HCT116 (cell line): ENCODE measurements at regions not wholly inside any gene's neighbourhood (a gene's known extent, or its start where the extent isn't known, plus 50 kb on each side); places are given as distances from the start of the nearest gene placed in this dataset.
A peak's percentile ranks its signal among the peaks of the same experiment; 100 is the strongest.

Experiments used
- ATAC-seq: fragments of 200-7000 bp; cut with Tn5 transposase; 2 replicates; pipeline ENCODE4 v1.9.1; 2020; ENCODE audit warnings: mild to moderate bottlenecking, moderate library complexity
- BruUV-seq: library from RNA; stranded (reverse); fragments of 400-500 nt; replicated peaks from 2 replicates; lab custom pipeline; 2021; lab: Mats Ljungman, UMichigan
- CTCF ChIA-PET: fragments of 300-600 bp; sonication (Branson Sonifier 250); formaldehyde crosslinking; loops from one replicate; lab custom pipeline; 2021; ENCODE audit warnings: antibody characterized with exemption; lab: Charles Lee
- POLR2A ChIA-PET: fragments of 300-600, 350-600 bp; sonication (Branson Sonifier 250); formaldehyde crosslinking; loops from one replicate; lab custom pipeline; 2021; ENCODE audit warnings: antibody characterized with exemption; lab: Charles Lee
- RAD21 ChIA-PET, 2 experiments: fragments of 300-600 bp; sonication (Branson Sonifier 250); formaldehyde crosslinking; loops; one replicate each; lab custom pipeline; 2023; ENCODE audit warnings: low total read pairs in 2 of 2; ENCODE audit not compliant: uncharacterized antibody in 2 of 2, unreplicated experiment in 2 of 2, low non-redundant PET in 1 of 2; lab: Charles Lee
- DNase-seq: peaks from one replicate; pipeline ENCODE4 v3.0.0-alpha.2; 2010; ENCODE audit warnings: low read depth, low spot score
- H2AFZ ChIP-seq: fragments of 200-600 bp; shearing (Covaris generic), sonication (generic); 2 replicates; pipeline ENCODE4 v1.6.1; 2017; ENCODE audit warnings: low read depth, mixed run types, mixed read lengths, antibody characterized with exemption, low read length; ENCODE audit not compliant: poor library complexity, severe bottlenecking
- H3K27ac ChIP-seq: 2 replicates; pipeline ENCODE4 v1.5.1; 2012; ENCODE audit warnings: low read depth, low read length
- H3K27me3 ChIP-seq: fragments of 200-600 bp; sonication (generic); 2 replicates; pipeline ENCODE4 v1.6.1; 2016; ENCODE audit warnings: mixed run types, low read length, mixed read lengths; ENCODE audit not compliant: insufficient read depth
- H3K36me3 ChIP-seq, 2 experiments: fragments of 200-500 bp in 1 of 2; fragments of 200-600 bp in 1 of 2; sonication (Bioruptor generic) in 1 of 2; sonication (generic) in 1 of 2; 2 replicates each; pipeline versions ENCODE4 v1.5.1 to v1.6.1; 2014 to 2016; ENCODE audit warnings: low read length in 2 of 2, inconsistent platforms in 1 of 2, mixed read lengths in 1 of 2, mixed run types in 1 of 2; ENCODE audit not compliant: insufficient read depth in 2 of 2, control insufficient read depth in 1 of 2
- H3K4me1 ChIP-seq, 2 experiments: fragments of 200-600 bp in 1 of 2; sonication (generic) in 1 of 2; 2 replicates each; pipeline versions ENCODE4 v1.5.1 to v1.6.1; 2012 to 2017; ENCODE audit warnings: low read length in 2 of 2, inconsistent platforms in 1 of 2, mild to moderate bottlenecking in 1 of 2, mixed read lengths in 1 of 2, mixed run types in 1 of 2, moderate library complexity in 1 of 2; ENCODE audit not compliant: insufficient read depth in 2 of 2, control insufficient read depth in 1 of 2
- H3K4me2 ChIP-seq: fragments of 200-600 bp; sonication (generic); 2 replicates; pipeline ENCODE4 v1.6.1; 2017; ENCODE audit warnings: mixed run types, low read length, mixed read lengths
- H3K4me3 ChIP-seq, 2 experiments: fragments of 200-600 bp in 1 of 2; sonication (generic) in 1 of 2; replicated peaks in 1 of 2; 2 replicates each; pipeline ENCODE4 v1.5.1; 2011 to 2016; ENCODE audit warnings: low read length in 2 of 2, control low read depth in 1 of 2, low read depth in 1 of 2, mild to moderate bottlenecking in 1 of 2, mixed read lengths in 1 of 2, mixed run types in 1 of 2
- H3K79me2 ChIP-seq: fragments of 200-600 bp; sonication (generic); 2 replicates; pipeline ENCODE4 v1.6.1; 2017; ENCODE audit warnings: mild to moderate bottlenecking, mixed run types, low read length, moderate library complexity, mixed read lengths; ENCODE audit not compliant: insufficient read depth
- H3K9ac ChIP-seq: fragments of 200-600 bp; sonication (generic); 2 replicates; pipeline ENCODE4 v1.6.1; 2016; ENCODE audit warnings: low read length, mixed read lengths
- H3K9me2 ChIP-seq: fragments of 200-600 bp; sonication (generic), shearing (Covaris generic); 2 replicates; pipeline ENCODE4 v1.6.1; 2017; ENCODE audit warnings: mixed run types, mild to moderate bottlenecking, moderate library complexity; ENCODE audit not compliant: insufficient read depth
- H3K9me3 ChIP-seq, 2 experiments: fragments of 200-500 bp in 1 of 2; fragments of 200-600 bp in 1 of 2; sonication (Bioruptor generic) in 1 of 2; sonication (generic) in 1 of 2; 2 replicates each; pipeline ENCODE4 v1.6.1; 2014 to 2017; ENCODE audit warnings: low read length in 2 of 2, mixed read lengths in 2 of 2, inconsistent platforms in 1 of 2, low read depth in 1 of 2, mild to moderate bottlenecking in 1 of 2, mixed run types in 1 of 2, moderate library complexity in 1 of 2; ENCODE audit not compliant: control insufficient read depth in 1 of 2, insufficient read depth in 1 of 2
- H4K20me1 ChIP-seq: fragments of 200-600 bp; sonication (generic), shearing (Covaris generic); 2 replicates; pipeline ENCODE4 v1.6.1; 2017; ENCODE audit warnings: mixed run types, mild to moderate bottlenecking, moderate library complexity; ENCODE audit not compliant: insufficient read depth
- ATF3 ChIP-seq: IDR thresholded peaks from 2 replicates; pipeline ENCODE4 v1.6.1; 2012
- CBX3 ChIP-seq: IDR thresholded peaks from 2 replicates; pipeline ENCODE4 v1.6.1; 2012; ENCODE audit warnings: low read depth
- CEBPB ChIP-seq: IDR thresholded peaks from 2 replicates; pipeline ENCODE4 v1.6.1; 2012; ENCODE audit warnings: low read depth
- EGR1 ChIP-seq: IDR thresholded peaks from 2 replicates; pipeline ENCODE4 v1.6.1; 2012; ENCODE audit warnings: low read depth
- ELF1 ChIP-seq: IDR thresholded peaks from 2 replicates; pipeline ENCODE4 v1.6.1; 2012; ENCODE audit warnings: low read depth, borderline replicate concordance
- EZH2 ChIP-seq: fragments of 200-600 bp; sonication (generic); IDR thresholded peaks from 2 replicates; pipeline ENCODE4 v1.6.1; 2017; ENCODE audit warnings: antibody characterized with exemption, mixed run types
- EZH2phosphoT487 ChIP-seq: fragments of 200-600 bp; IDR thresholded peaks from 2 replicates; pipeline ENCODE4 v1.6.1; 2018; ENCODE audit warnings: antibody characterized with exemption, borderline replicate concordance
- FOSL1 ChIP-seq: IDR thresholded peaks from 2 replicates; pipeline ENCODE4 v1.6.1; 2012; ENCODE audit warnings: low read depth
- MAX ChIP-seq: IDR thresholded peaks from 2 replicates; pipeline ENCODE4 v1.6.1; 2012
- POLR2A ChIP-seq: IDR thresholded peaks from 2 replicates; pipeline ENCODE4 v1.7.0; 2011; ENCODE audit warnings: borderline replicate concordance; ENCODE audit not compliant: insufficient read depth, insufficient read length; ENCODE audit errors: extremely low read depth
- POLR2AphosphoS5 ChIP-seq: IDR thresholded peaks from 2 replicates; pipeline ENCODE4 v1.6.1; 2011; ENCODE audit warnings: mild to moderate bottlenecking, low read depth, low read length, moderate library complexity
- RAD21 ChIP-seq: IDR thresholded peaks from 2 replicates; pipeline ENCODE4 v1.6.1; 2012; ENCODE audit warnings: low read depth, mild to moderate bottlenecking
- REST ChIP-seq: IDR thresholded peaks from 2 replicates; pipeline ENCODE4 v1.6.1; 2012; ENCODE audit warnings: low read depth
- SIN3A ChIP-seq: IDR thresholded peaks from 2 replicates; pipeline ENCODE4 v1.6.1; 2012; ENCODE audit warnings: low read depth
- SRF ChIP-seq: IDR thresholded peaks from 2 replicates; pipeline ENCODE4 v1.6.1; 2012; ENCODE audit warnings: low read depth
- TCF7L2 ChIP-seq: IDR thresholded peaks from 2 replicates; pipeline ENCODE4 v1.7.0; 2011; ENCODE audit warnings: borderline replicate concordance, inconsistent platforms; ENCODE audit not compliant: insufficient read depth, insufficient read length; ENCODE audit errors: extremely low read depth
- YY1 ChIP-seq: IDR thresholded peaks from 2 replicates; pipeline ENCODE4 v1.6.1; 2011; ENCODE audit warnings: low read length, low read depth, moderate library complexity, mild to moderate bottlenecking; ENCODE audit not compliant: insufficient replicate concordance; ENCODE audit errors: extremely low read depth
- ZBTB33 ChIP-seq: IDR thresholded peaks from 2 replicates; pipeline ENCODE4 v1.6.1; 2011; ENCODE audit warnings: mild to moderate bottlenecking, low read length, moderate library complexity; ENCODE audit not compliant: insufficient replicate concordance; ENCODE audit errors: extremely low read depth
- ZFX ChIP-seq: fragments of 450-650 bp; IDR thresholded peaks from 2 replicates; pipeline ENCODE4 v1.6.1; 2017
- intact Hi-C: fragments of 100-400 bp; cut with micrococcal nuclease; formaldehyde crosslinking; loops from 2 replicates; pipeline ENCODE4 v1.10.0; 2022

GRCh38 chr10:61836888-61837754 lies 64.4 kb upstream of the ARID5B start:
- Histone ChIP-seq H3K9me3 (no peaks in the 10 kb centered on the region), H3K27ac (peak overlapping the region; percentile 85; the same call in 1 of the 2 replicates), H2AFZ (peak overlapping the region; percentile 99), H3K4me1 (peaks cover 32 to 50% of the 10 kb centered on the region in 2 experiments), H3K79me2 (no peaks in the 10 kb centered on the region), H3K27me3 (no peaks in the 10 kb centered on the region), H3K4me2 (peak overlapping the region; percentile 66), H4K20me1 (no peaks in the 10 kb centered on the region), H3K9ac (peak overlapping the region; percentile 24), H3K36me3 (no peaks in the 10 kb centered on the region), H3K9me2 (no peaks in the 10 kb centered on the region), H3K4me3 (peak overlapping the region; percentile 20 to 41)
- DNase-seq (peak; percentile 77), ATAC-seq (peak; percentile 74)
- POLR2A ChIA-PET, result interaction anchor here (1.0 kb wide), 1 partner anchor 9 kb away, joined by 3 read pairs; no protein-coding TSS in a partner anchor
- CTCF ChIA-PET, result interaction anchor here (2.4 to 4.9 kb wide), 2 partner anchors 60 to 86 kb away, joined by 6 to 68 read pairs; no protein-coding TSS in a partner anchor
- BruUV-seq, result no TSS peak
- RAD21 ChIA-PET, result interaction anchor here in 1 of 2 experiments (0.7 kb wide), 2 partner anchors 65 to 202 kb away, joined by 3 read pairs; no protein-coding TSS in a partner anchor
- intact Hi-C loops, result loop anchor here (5.0 to 10.0 kb wide), 3 partner anchors 65 to 692 kb away; partner anchors contain the start of gene ARID5B
- TF ChIP-seq FOSL1, result peak; percentile 85
- no peak for TF ChIP-seq MAX
- TF ChIP-seq ELF1, result no peak
- peak; percentile 53 for TF ChIP-seq SRF
- no peak for TF ChIP-seq ATF3
- TF ChIP-seq EZH2, result no peak
- peak; percentile 68; the same call in 1 of the 2 replicates for TF ChIP-seq CBX3
- no peak for TF ChIP-seq POLR2A
- no peak for TF ChIP-seq EZH2phosphoT487
- no peak for TF ChIP-seq ZFX
- TF ChIP-seq TCF7L2, result peak; percentile 95
- no peak for TF ChIP-seq RAD21
- no peak for TF ChIP-seq EGR1
- peak; percentile 79 for TF ChIP-seq CEBPB
- peak; percentile 42; the same call in 1 of the 2 replicates for TF ChIP-seq POLR2AphosphoS5
- TF ChIP-seq REST, result no peak
- TF ChIP-seq ZBTB33, result no peak
- no peak for TF ChIP-seq YY1
- TF ChIP-seq SIN3A, result peak; percentile 65
